Adrenal gland (tissue), 9 donors: ENCODE measurements at regions not wholly inside any gene's neighbourhood (a gene's known extent, or its start where the extent isn't known, plus 50 kb on each side); places are given as distances from the start of the nearest gene placed in this dataset.

Experiments used
- DNase-seq, 7 donors: peaks; one replicate each; pipeline ENCODE4 v3.0.0-alpha.2; 2019 to 2020
- H3K27ac ChIP-seq, 5 donors: fragments of 200-600 bp; sonication (generic) in 4 of 5; 1 replicate in 3 of 5; 2 replicates in 2 of 5; pipeline versions ENCODE4 v1.5.1 to v1.8.0; 2016 to 2020; ENCODE audit warnings: mild to moderate bottlenecking in 1 of 5
- H3K27me3 ChIP-seq: fragments of 200-600 bp; 2 replicates; pipeline ENCODE4 v1.8.0; 2021
- H3K36me3 ChIP-seq, 2 donors: fragments of 200-600 bp; replicated peaks in 1 of 2; 1 replicate in 1 of 2; 2 replicates in 1 of 2; pipeline versions ENCODE4 v1.5.1 to v1.8.0; 2018 to 2022
- H3K4me1 ChIP-seq, 2 donors: fragments of 200-600 bp; replicated peaks in 1 of 2; 1 replicate in 1 of 2; 2 replicates in 1 of 2; pipeline versions ENCODE4 v1.5.1 to v1.8.0; 2018 to 2021
- H3K4me3 ChIP-seq, 4 donors: fragments of 200-600 bp; sonication (generic) in 3 of 4; one replicate each; pipeline ENCODE4 v1.5.1; 2016 to 2018
- H3K9me3 ChIP-seq, 3 donors: fragments of 200-600 bp; sonication (generic) in 1 of 3; replicated peaks in 1 of 3; 1 replicate in 2 of 3; 2 replicates in 1 of 3; pipeline versions ENCODE4 v1.5.1 to v1.8.0; 2016 to 2021
- CTCF ChIP-seq, 6 experiments: fragments of 450-650 bp in 4 of 6; fragments of 200-600 bp in 2 of 6; sonication (generic) in 1 of 6; IDR thresholded peaks; 1 replicate in 5 of 6; 2 replicates in 1 of 6; pipeline versions ENCODE4 v1.5.1 to v1.8.0; 2016 to 2021; ENCODE audit warnings: antibody characterized with exemption in 6 of 6, mild to moderate bottlenecking in 2 of 6, moderate library complexity in 1 of 6
- POLR2A ChIP-seq, 2 donors: fragments of 450-650 bp; IDR thresholded peaks; one replicate each; pipeline ENCODE4 v1.6.1; 2017; ENCODE audit warnings: antibody characterized with exemption in 2 of 2, mild to moderate bottlenecking in 2 of 2, moderate library complexity in 1 of 2
- WGBS, 4 donors: extraction: QIAGEN DNeasy Blood & Tissue Kit in 2 of 4; methylation state at CpG; one replicate each; pipeline versions ENCODE4 v1.1.5 to v1.1.7; 2013 to 2017; 5-methylcytosine and 5-hydroxymethylcytosine counted together
- intact Hi-C, 2 donors: fragments of 100-400 bp; cut with DNase I; formaldehyde crosslinking; loops; one replicate each; pipeline versions ENCODE4 v1.14.1 to v1.15.0; 2022 to 2023
- donor health status: healthy with polysubstance abuse.
- donor health status: Bipolar disorder and iron deficiency.
- donor health status: DM: yes; HTN: yes; CAD: no.
- donor health status: DM: no; HTN: no; CAD: no.
- donor health status: DM: no; HTN: no; CAD: no.

GRCh38 chr2:129698593-129698992, 280.9 kb upstream of the RAB6C start:
- intact Hi-C loops: no loop called here
- WGBS, 4 donors: 46 to 87% (median 76%) methylated on average over 3 of the region's 3 CpGs
- no peak overlapping the region for H3K4me3 ChIP-seq
- no peak overlapping the region for H3K27ac ChIP-seq
- H3K27me3 ChIP-seq: no peaks in the 10 kb centered on the region
- no peaks in the 10 kb centered on the region for H3K4me1 ChIP-seq
- TF ChIP-seq POLR2A (IDR thresholded peaks at IDR 0.05) (no peak), CTCF (IDR thresholded peaks at IDR 0.05) (no peak)
- DNase-seq: no peak
- no peaks in the 10 kb centered on the region for H3K9me3 ChIP-seq
- H3K36me3 ChIP-seq: no peaks in the 10 kb centered on the region

GRCh38 chr2:129699781-129700573, 279.5 kb upstream of the RAB6C start:
- intact Hi-C loops: no loop called here
- H3K27ac ChIP-seq: no peak overlapping the region
- H3K4me1 ChIP-seq: no peaks in the 10 kb centered on the region
- DNase-seq: no peak
- no peak for TF ChIP-seq POLR2A (IDR thresholded peaks at IDR 0.05)
- TF ChIP-seq CTCF (IDR thresholded peaks at IDR 0.05): no peak
- H3K27me3 ChIP-seq: no peaks in the 10 kb centered on the region
- H3K36me3 ChIP-seq: no peaks in the 10 kb centered on the region
- H3K4me3 ChIP-seq: no peak overlapping the region
- 76 to 84% (median 78%) methylated on average over 9 to 10 of the region's 10 CpGs for WGBS, 4 donors
- H3K9me3 ChIP-seq: no peaks in the 10 kb centered on the region

- intact Hi-C loops: no loop called here
- no peak for DNase-seq
- no peak for TF ChIP-seq POLR2A (IDR thresholded peaks at IDR 0.05)
- no peak for TF ChIP-seq CTCF (IDR thresholded peaks at IDR 0.05)
- H3K4me3 ChIP-seq: no peak overlapping the region
- WGBS, 4 donors: 74 to 82% (median 78%) methylated on average over 4 of the region's 4 CpGs
- H3K27me3 ChIP-seq: no peaks in the 10 kb centered on the region
- H3K9me3 ChIP-seq: no peaks in the 10 kb centered on the region
- no peak overlapping the region for H3K27ac ChIP-seq
- H3K36me3 ChIP-seq: no peaks in the 10 kb centered on the region
- no peaks in the 10 kb centered on the region for H3K4me1 ChIP-seq
These were observed 276.9 kb upstream of the RAB6C start for GRCh38 chr2:129702416-129703176.

GRCh38 chr2:129705085-129705484, 274.4 kb upstream of the RAB6C start:
- intact Hi-C loops: no loop called here
- no peak for DNase-seq

More at GRCh38 chr2:129705085-129705484, 274.4 kb upstream of the RAB6C start:
- no peak overlapping the region for H3K27ac ChIP-seq
- H3K36me3 ChIP-seq: no peaks in the 10 kb centered on the region
- H3K27me3 ChIP-seq: no peaks in the 10 kb centered on the region
- no peak overlapping the region for H3K4me3 ChIP-seq
- no peaks in the 10 kb centered on the region for H3K4me1 ChIP-seq
- no peaks in the 10 kb centered on the region for H3K9me3 ChIP-seq
- TF ChIP-seq CTCF (IDR thresholded peaks at IDR 0.05) (no peak), POLR2A (IDR thresholded peaks at IDR 0.05) (no peak)
- 78 to 83% (median 82%) methylated on average over 6 of the region's 6 CpGs for WGBS, 4 donors
